Gastroesophageal sphincter (tissue), 4 donors: ENCODE measurements at regions not wholly inside any gene's neighbourhood (a gene's known extent, or its start where the extent isn't known, plus 50 kb on each side); places are given as distances from the start of the nearest gene placed in this dataset.

Experiments
- ATAC-seq: fragments of 150-250 bp; one replicate; pipeline ENCODE4 v1.9.1; 2016; ENCODE audit warnings: mild to moderate bottlenecking, moderate library complexity
- H3K27ac ChIP-seq, 4 donors: fragments of 200-600 bp; sonication (generic) in 3 of 4; 1 replicate in 3 of 4; 2 replicates in 1 of 4; pipeline ENCODE4 v1.5.1; 2016 to 2019
- H3K27me3 ChIP-seq: fragments of 200-600 bp; sonication (generic); one replicate; pipeline ENCODE4 v1.5.1; 2019
- H3K36me3 ChIP-seq, 2 donors: fragments of 200-600 bp; sonication (generic); one replicate each; pipeline ENCODE4 v1.5.1; 2019; ENCODE audit warnings: control low read depth in 1 of 2
- H3K4me1 ChIP-seq, 3 donors: fragments of 200-600 bp; sonication (generic); 1 replicate in 2 of 3; 2 replicates in 1 of 3; pipeline ENCODE4 v1.5.1; 2016 to 2019; ENCODE audit warnings: control low read depth in 2 of 3
- H3K4me3 ChIP-seq, 2 donors: fragments of 200-600 bp; sonication (generic); one replicate each; pipeline ENCODE4 v1.5.1; 2019; ENCODE audit warnings: mild to moderate bottlenecking in 1 of 2, moderate library complexity in 1 of 2
- H3K9me3 ChIP-seq, 3 donors: fragments of 200-600 bp; sonication (generic); one replicate each; pipeline ENCODE4 v1.5.1; 2017 to 2019; ENCODE audit warnings: control low read depth in 2 of 3
- CTCF ChIP-seq, 4 experiments: fragments of 200-600 bp in 2 of 4; fragments of 450-650 bp in 2 of 4; sonication (generic) in 1 of 4; IDR thresholded peaks; one replicate each; pipeline ENCODE4 v1.5.1; 2017 to 2019; ENCODE audit warnings: antibody characterized with exemption in 4 of 4, mild to moderate bottlenecking in 2 of 4, moderate library complexity in 2 of 4
- EP300 ChIP-seq: sonication (generic); formaldehyde crosslinking; IDR thresholded peaks from one replicate; pipeline ENCODE4 v1.6.1; 2017; ENCODE audit warnings: antibody characterized with exemption, mild to moderate bottlenecking
- POLR2A ChIP-seq, 2 donors: fragments of 450-650 bp; IDR thresholded peaks; one replicate each; pipeline ENCODE4 v1.6.1; 2017; ENCODE audit warnings: antibody characterized with exemption in 2 of 2, mild to moderate bottlenecking in 2 of 2, moderate library complexity in 1 of 2
- POLR2AphosphoS5 ChIP-seq: sonication (generic); formaldehyde crosslinking; IDR thresholded peaks from one replicate; pipeline ENCODE4 v1.6.1; 2017; ENCODE audit warnings: antibody characterized with exemption
- WGBS, 2 donors: methylation state at CpG; one replicate each; pipeline ENCODE4 v1.1.5; 2018; ENCODE audit warnings: low coverage in 1 of 2; 5-methylcytosine and 5-hydroxymethylcytosine counted together

- Histone ChIP-seq H3K4me3 (no peak overlapping the region), H3K27ac (no peak overlapping the region), H3K27me3 (no peaks in the 10 kb centered on the region), H3K9me3 (no peaks in the 10 kb centered on the region), H3K36me3 (no peaks in the 10 kb centered on the region), H3K4me1 (peaks cover 0 to 7% (median 0%) of the 10 kb centered on the region in 3 donors)
- TF ChIP-seq POLR2A (IDR thresholded peaks at IDR 0.05), result no peak
- TF ChIP-seq EP300, result no peak
- no peak for TF ChIP-seq POLR2AphosphoS5
- no peak for TF ChIP-seq CTCF (IDR thresholded peaks at IDR 0.05)
- ATAC-seq, result no peak
- WGBS, 2 donors, result 81 to 85% methylated on average over 2 of the region's 2 CpGs
These were observed 448.0 kb upstream of the ANKRD30A start for GRCh38 chr10:36677431-36677768.

- H3K4me1 ChIP-seq, result peaks cover 0 to 4% (median 0%) of the 10 kb centered on the region in 3 donors
- H3K27me3 ChIP-seq, result no peaks in the 10 kb centered on the region
- no peak overlapping the region for H3K27ac ChIP-seq
- no peak for TF ChIP-seq POLR2A (IDR thresholded peaks at IDR 0.05)
- TF ChIP-seq EP300, result no peak
- no peak for TF ChIP-seq CTCF (IDR thresholded peaks at IDR 0.05)
- no peak for TF ChIP-seq POLR2AphosphoS5
- ATAC-seq, result no peak
- H3K9me3 ChIP-seq, result no peaks in the 10 kb centered on the region
- no peak overlapping the region for H3K4me3 ChIP-seq
- WGBS, 2 donors, result 86% methylated on average over 5 to 6 of the region's 6 CpGs
- no peaks in the 10 kb centered on the region for H3K36me3 ChIP-seq
These were observed 448.5 kb upstream of the ANKRD30A start for GRCh38 chr10:36676756-36677430.

GRCh38 chr10:36676321-36676720 is 449.1 kb upstream of the ANKRD30A start:
- TF ChIP-seq EP300, result no peak
- no peak for TF ChIP-seq CTCF (IDR thresholded peaks at IDR 0.05)
- no peak for TF ChIP-seq POLR2A (IDR thresholded peaks at IDR 0.05)
- TF ChIP-seq POLR2AphosphoS5, result no peak
- H3K4me1 ChIP-seq, result no peaks in the 10 kb centered on the region
- H3K9me3 ChIP-seq, result no peaks in the 10 kb centered on the region
- no peak overlapping the region for H3K27ac ChIP-seq
- no peaks in the 10 kb centered on the region for H3K36me3 ChIP-seq
- 100% methylated on average over 1 of the region's 1 CpG; no CpG with 5 or more reads in 1 of the 2 donors for WGBS, 2 donors
- ATAC-seq, result no peak
- no peak overlapping the region for H3K4me3 ChIP-seq
- no peaks in the 10 kb centered on the region for H3K27me3 ChIP-seq

- H3K36me3 ChIP-seq, result no peaks in the 10 kb centered on the region
- no peaks in the 10 kb centered on the region for H3K27me3 ChIP-seq
- H3K4me3 ChIP-seq, result no peak overlapping the region
- H3K4me1 ChIP-seq, result no peaks in the 10 kb centered on the region
- no peak for ATAC-seq
- no peak overlapping the region for H3K27ac ChIP-seq
- 40% methylated on average over 3 of the region's 4 CpGs; no CpG with 5 or more reads in 1 of the 2 donors for WGBS, 2 donors
- no peak for TF ChIP-seq CTCF (IDR thresholded peaks at IDR 0.05)
- no peaks in the 10 kb centered on the region for H3K9me3 ChIP-seq
These were observed 449.9 kb upstream of the ANKRD30A start for GRCh38 chr10:36675458-36675880.

GRCh38 chr10:36671607-36672006 is 453.8 kb upstream of the ANKRD30A start:
- H3K9me3 ChIP-seq, result no peaks in the 10 kb centered on the region
- H3K36me3 ChIP-seq, result no peaks in the 10 kb centered on the region
- no peak overlapping the region for H3K4me3 ChIP-seq
- TF ChIP-seq POLR2AphosphoS5 (no peak), CTCF (IDR thresholded peaks at IDR 0.05) (no peak), POLR2A (IDR thresholded peaks at IDR 0.05) (no peak), EP300 (no peak)
- no peaks in the 10 kb centered on the region for H3K27me3 ChIP-seq
- WGBS, 2 donors, result 84 to 87% methylated on average over 8 of the region's 8 CpGs
- H3K4me1 ChIP-seq, result no peaks in the 10 kb centered on the region
- ATAC-seq, result no peak
- no peak overlapping the region for H3K27ac ChIP-seq
